ENCODE measurements at regions not wholly inside any gene's neighbourhood (a gene's known extent, or its start where the extent isn't known, plus 50 kb on each side); places are given as distances from the start of the nearest gene placed in this dataset.

- DNase-seq (ENCODE audit: low read depth) = no peak
Measured at GRCh38 chr20:16123623-16124022, 449.6 kb downstream of the KIF16B start.

- no peak for DNase-seq (ENCODE audit: low read depth)
Measured at GRCh38 chr20:16119909-16120308, 453.3 kb downstream of the KIF16B start.

- DNase-seq (ENCODE audit: low read depth) = no peak
Measured at GRCh38 chr20:16115911-16116552, 457.2 kb downstream of the KIF16B start.

GRCh38 chr20:16113736-16114135, 459.5 kb downstream of the KIF16B start:
- DNase-seq (ENCODE audit: low read depth) = no peak

GRCh38 chr20:16111852-16112412, 461.3 kb downstream of the KIF16B start:
- no peak for DNase-seq (ENCODE audit: low read depth)

- DNase-seq (ENCODE audit: low read depth) = no peak
Measured at GRCh38 chr20:16111172-16111832, 461.9 kb downstream of the KIF16B start.

GRCh38 chr20:16107172-16107870, 465.9 kb downstream of the KIF16B start:
- no peak for DNase-seq (ENCODE audit: low read depth)

GRCh38 chr20:16106191-16106849, 466.9 kb downstream of the KIF16B start:
- DNase-seq (ENCODE audit: low read depth) = no peak

GRCh38 chr20:16104783-16105182, 468.5 kb downstream of the KIF16B start:
- no peak for DNase-seq (ENCODE audit: low read depth)
